Loucy (cell line): ENCODE measurements at regions not wholly inside any gene's neighbourhood (a gene's known extent, or its start where the extent isn't known, plus 50 kb on each side); places are given as distances from the start of the nearest gene placed in this dataset.

Experiments
- H2AFZ ChIP-seq: fragments of 200-600 bp; sonication (generic); 2 replicates; pipeline ENCODE4 v1.6.0; 2016; ENCODE audit warnings: antibody characterized with exemption, mild to moderate bottlenecking, low read length, moderate library complexity
- H3F3A ChIP-seq: fragments of 200-600 bp; 2 replicates; pipeline ENCODE4 v1.6.0; 2016; ENCODE audit warnings: antibody characterized with exemption, low read depth, mild to moderate bottlenecking
- H3K27me3 ChIP-seq: fragments of 200-600 bp; sonication (generic); 2 replicates; pipeline ENCODE4 v1.6.1; 2014; ENCODE audit warnings: low read length, mild to moderate bottlenecking; ENCODE audit not compliant: insufficient read depth, poor library complexity, severe bottlenecking
- H3K36me3 ChIP-seq: fragments of 200-600 bp; sonication (generic); 2 replicates; pipeline ENCODE4 v1.6.1; 2016; ENCODE audit warnings: low read length; ENCODE audit not compliant: insufficient read depth
- H3K4me1 ChIP-seq: fragments of 200-600 bp; sonication (generic); 2 replicates; pipeline ENCODE4 v1.5.1; 2014; ENCODE audit warnings: low read length, mild to moderate bottlenecking; ENCODE audit not compliant: insufficient read depth, poor library complexity, severe bottlenecking
- H3K4me2 ChIP-seq: fragments of 200-600 bp; sonication (generic); 2 replicates; pipeline ENCODE4 v1.6.0; 2014; ENCODE audit warnings: antibody characterized with exemption, low read length, low read depth, mild to moderate bottlenecking; ENCODE audit not compliant: poor library complexity, severe bottlenecking
- H3K4me3 ChIP-seq: fragments of 200-600 bp; sonication (generic); 2 replicates; pipeline ENCODE4 v1.5.1; 2014; ENCODE audit warnings: low read length, mild to moderate bottlenecking, mixed read lengths; ENCODE audit not compliant: poor library complexity, severe bottlenecking
- H3K79me2 ChIP-seq: fragments of 200-600 bp; sonication (generic); 2 replicates; pipeline ENCODE4 v1.6.1; 2014; ENCODE audit warnings: low read length; ENCODE audit not compliant: insufficient read depth
- H3K9ac ChIP-seq: fragments of 200-600 bp; sonication (generic); 2 replicates; pipeline ENCODE4 v1.6.0; 2014; ENCODE audit warnings: mild to moderate bottlenecking, low read depth, low read length, moderate library complexity; ENCODE audit not compliant: poor library complexity, severe bottlenecking
- H3K9me2 ChIP-seq: fragments of 200-600 bp; sonication (generic); replicated peaks from 2 replicates; pipeline ENCODE4 v1.6.1; 2016; ENCODE audit warnings: low read depth, low read length, mixed read lengths
- H3K9me3 ChIP-seq: fragments of 200-600 bp; sonication (generic); 2 replicates; pipeline ENCODE4 v1.6.1; 2014; ENCODE audit warnings: mild to moderate bottlenecking, antibody characterized with exemption, low read length, low read depth; ENCODE audit not compliant: insufficient read depth
- H4K20me1 ChIP-seq: fragments of 200-600 bp; sonication (generic); 2 replicates; pipeline ENCODE4 v1.6.0; 2014; ENCODE audit warnings: antibody characterized with exemption, low read length, mild to moderate bottlenecking; ENCODE audit not compliant: insufficient read depth, poor library complexity, severe bottlenecking
- CTCF ChIP-seq: fragments of 200-600 bp; sonication (generic); conservative IDR thresholded peaks from 2 replicates; pipeline ENCODE4 v1.5.1; 2014; ENCODE audit warnings: mild to moderate bottlenecking, antibody characterized with exemption, low read length
- EZH2phosphoT487 ChIP-seq: fragments of 200-600 bp; IDR thresholded peaks from 2 replicates; pipeline ENCODE4 v1.6.1; 2018; ENCODE audit warnings: antibody characterized with exemption, mild to moderate bottlenecking, moderate library complexity, borderline replicate concordance

DNA sequence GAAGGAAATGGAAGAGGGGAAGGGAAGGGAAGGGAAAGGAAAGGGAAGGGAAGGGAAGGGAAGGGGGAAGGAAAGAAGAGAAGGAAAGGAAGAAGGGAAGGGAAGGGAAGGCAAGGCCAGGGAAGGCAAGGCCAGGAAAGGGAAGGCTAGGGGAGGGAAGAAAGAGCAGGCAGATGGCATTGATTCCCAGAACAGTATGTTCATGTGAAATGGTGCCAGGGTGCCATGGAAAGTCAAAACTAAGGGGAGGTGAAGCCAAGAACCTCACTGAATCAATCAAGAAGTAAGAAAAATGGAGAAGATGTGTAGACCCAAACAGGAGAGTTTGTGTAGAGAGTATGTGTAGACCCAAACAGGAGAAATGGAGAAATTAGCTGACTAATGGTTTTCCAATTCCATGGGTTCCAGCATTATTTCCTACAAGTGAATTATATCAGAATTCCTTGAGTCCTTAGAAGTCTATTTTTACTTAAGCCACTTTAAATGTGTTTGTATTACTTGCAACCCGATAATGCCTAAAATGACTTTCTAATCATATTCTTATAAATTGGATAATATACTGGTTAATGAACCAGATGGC lies 367.6 kb downstream of the TXNL1 start:
- no peaks in the 10 kb centered on the region for H3K79me2 ChIP-seq
- no peaks in the 10 kb centered on the region for H3F3A ChIP-seq
- no peaks in the 10 kb centered on the region for H3K9me2 ChIP-seq
- no peak overlapping the region for H3K4me2 ChIP-seq
- no peak overlapping the region for H3K9ac ChIP-seq
- TF ChIP-seq EZH2phosphoT487 (no peak), CTCF (no peak)
- no peaks in the 10 kb centered on the region for H3K4me1 ChIP-seq
- no peaks in the 10 kb centered on the region for H4K20me1 ChIP-seq
- H3K27me3 ChIP-seq = no peaks in the 10 kb centered on the region
- H3K36me3 ChIP-seq = no peaks in the 10 kb centered on the region
- no peak overlapping the region for H3K4me3 ChIP-seq
- no peak overlapping the region for H2AFZ ChIP-seq
- H3K9me3 ChIP-seq = no peaks in the 10 kb centered on the region

- Histone ChIP-seq H3K4me3 (no peak overlapping the region), H3F3A (no peaks in the 10 kb centered on the region), H3K79me2 (no peaks in the 10 kb centered on the region), H3K9ac (no peak overlapping the region), H2AFZ (no peak overlapping the region), H4K20me1 (no peaks in the 10 kb centered on the region), H3K9me3 (no peaks in the 10 kb centered on the region), H3K36me3 (no peaks in the 10 kb centered on the region), H3K9me2 (no peaks in the 10 kb centered on the region), H3K27me3 (no peaks in the 10 kb centered on the region), H3K4me2 (no peak overlapping the region), H3K4me1 (no peaks in the 10 kb centered on the region)
- TF ChIP-seq CTCF (no peak), EZH2phosphoT487 (no peak)
Observed at GRCh38 chr18:56269958-56270357, 368.4 kb downstream of the TXNL1 start.

- no peak overlapping the region for H3K4me3 ChIP-seq
- no peak overlapping the region for H3K4me2 ChIP-seq
- TF ChIP-seq EZH2phosphoT487 (no peak), CTCF (no peak)
- H3K9me3 ChIP-seq = no peaks in the 10 kb centered on the region
- no peaks in the 10 kb centered on the region for H3F3A ChIP-seq
- no peaks in the 10 kb centered on the region for H3K79me2 ChIP-seq
- H3K36me3 ChIP-seq = no peaks in the 10 kb centered on the region
- H3K27me3 ChIP-seq = no peaks in the 10 kb centered on the region
- no peaks in the 10 kb centered on the region for H4K20me1 ChIP-seq
- no peaks in the 10 kb centered on the region for H3K4me1 ChIP-seq
- no peaks in the 10 kb centered on the region for H3K9me2 ChIP-seq
- no peak overlapping the region for H3K9ac ChIP-seq
- no peak overlapping the region for H2AFZ ChIP-seq
Observed at GRCh38 chr18:56268952-56269351, 369.4 kb downstream of the TXNL1 start.
